HG03175 (cell line): ENCODE measurements at regions not wholly inside any gene's neighbourhood (a gene's known extent, or its start where the extent isn't known, plus 50 kb on each side); places are given as distances from the start of the nearest gene placed in this dataset.

Source experiments
- ATAC-seq: cut with Tn5 transposase; IDR thresholded peaks from one replicate; pipeline ENCODE4 v1.9.1; 2021; ENCODE audit warnings: mild to moderate bottlenecking, moderate library complexity; ENCODE audit not compliant: unreplicated experiment

DNA sequence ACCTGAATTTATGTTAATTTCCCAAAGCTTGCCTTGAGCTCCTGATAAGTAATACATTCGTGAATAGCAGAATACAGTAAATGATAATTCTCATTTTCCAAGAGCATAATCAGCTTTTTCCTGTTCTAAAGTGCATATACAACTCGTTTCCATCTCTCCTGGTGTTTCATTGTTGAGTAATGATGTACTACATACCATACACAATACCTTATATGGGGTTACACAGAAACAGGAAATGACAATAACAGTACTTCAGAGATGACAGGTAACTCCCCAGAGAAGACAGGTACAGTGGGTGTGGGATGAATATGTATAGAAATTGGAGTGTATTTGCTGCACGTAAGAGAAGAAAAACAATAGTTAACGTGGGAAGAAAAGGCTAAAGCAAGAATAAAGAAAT, 287.1 kb downstream of the TENT4A start:
- ATAC-seq, result peak; percentile 50

- no peak for ATAC-seq
Measured at GRCh38 chr5:7010591-7010990, 297.4 kb downstream of the TENT4A start.

DNA sequence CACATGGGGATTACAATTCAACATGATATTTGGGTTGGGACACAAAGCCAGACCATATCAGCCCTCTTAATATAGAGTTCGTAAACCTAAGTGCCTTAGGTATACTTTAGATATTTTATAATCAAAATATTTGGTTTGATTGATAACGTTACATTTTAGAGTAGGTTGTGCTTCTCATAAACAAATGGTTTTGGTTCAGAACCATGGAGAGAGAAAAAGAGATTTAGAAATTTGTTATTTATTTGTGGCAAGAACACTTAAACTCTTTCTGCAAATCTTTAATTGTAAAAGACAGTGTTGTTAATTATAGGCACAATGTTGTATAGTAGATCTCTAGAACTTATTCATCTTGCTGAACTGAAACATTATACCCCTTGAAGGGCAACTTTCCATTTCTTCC, 298.8 kb downstream of the TENT4A start:
- ATAC-seq, result no peak

GRCh38 chr5:7014611-7015010, 301.4 kb downstream of the TENT4A start:
- ATAC-seq, result no peak

DNA sequence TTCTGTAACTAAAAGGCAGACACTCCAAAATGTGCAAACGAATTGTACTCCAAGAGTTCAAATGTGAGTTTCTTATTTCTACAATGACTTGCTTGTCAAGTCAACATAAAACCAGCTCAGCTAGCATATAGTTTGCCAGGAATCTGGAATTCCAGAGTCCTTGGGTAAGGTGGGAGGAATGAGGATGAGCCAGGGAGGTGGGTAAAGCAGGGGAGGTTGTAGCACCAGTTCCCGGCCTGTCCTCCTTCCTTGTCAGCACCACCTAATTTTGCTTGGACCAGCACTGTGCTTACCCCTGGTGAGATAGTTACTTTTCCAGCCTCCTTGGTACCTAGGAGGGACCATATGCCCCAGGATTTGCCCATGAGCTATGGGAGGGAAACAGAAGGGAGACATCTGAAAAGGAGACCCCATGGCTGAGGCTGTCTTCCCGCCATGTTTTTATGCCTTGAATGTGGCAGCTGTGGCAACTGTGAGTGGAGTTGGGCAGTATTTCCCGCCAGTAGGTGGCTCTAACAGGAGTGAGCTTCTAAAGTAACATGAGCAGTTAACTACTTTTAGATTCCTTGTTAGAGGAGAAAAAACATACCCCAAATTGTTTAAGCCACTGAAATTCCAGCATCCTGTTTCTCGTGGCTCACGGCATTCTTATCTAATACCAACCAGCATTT, 302.5 kb downstream of the TENT4A start:
- no peak for ATAC-seq

- ATAC-seq, result no peak
Measured at GRCh38 chr5:7016999-7017747, 303.9 kb downstream of the TENT4A start.

DNA sequence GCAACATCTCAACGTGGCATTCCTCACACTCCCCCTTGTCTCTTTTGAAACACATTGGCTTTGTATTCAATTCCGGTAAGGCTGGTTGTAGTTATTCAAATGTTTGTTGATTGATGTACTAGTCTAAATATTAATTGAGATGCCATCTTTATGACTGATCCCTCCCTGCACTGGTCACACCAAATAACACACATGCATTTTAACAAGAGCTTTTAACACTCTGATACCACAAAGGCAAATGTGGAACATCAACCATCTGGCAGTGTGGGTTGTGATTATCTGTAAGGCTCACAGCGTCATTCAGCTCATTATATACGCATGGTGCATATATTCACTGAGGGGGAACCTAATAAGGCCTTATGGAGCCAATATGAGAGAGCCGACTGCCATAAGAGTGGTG, 305.0 kb downstream of the TENT4A start:
- ATAC-seq, result no peak

DNA sequence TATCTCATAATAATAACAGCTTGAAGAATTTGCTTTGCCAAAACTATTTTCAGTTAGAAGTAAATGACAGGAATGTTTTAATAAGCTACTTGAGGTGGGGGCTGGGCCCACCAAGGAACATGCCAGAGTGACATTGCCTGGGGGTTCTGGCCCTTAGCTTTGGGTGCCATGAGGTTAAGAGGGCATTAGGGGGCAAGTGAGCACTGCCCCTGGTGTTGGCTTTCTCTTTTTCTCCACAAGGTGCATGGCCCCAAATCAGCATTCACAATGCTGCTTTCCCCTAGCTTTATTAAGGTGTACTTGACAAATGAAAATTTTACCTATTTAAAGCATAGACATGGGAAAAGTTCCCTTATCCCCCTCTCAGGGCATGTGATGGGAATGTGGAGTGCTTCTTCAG, 305.4 kb downstream of the TENT4A start:
- ATAC-seq, result no peak

DNA sequence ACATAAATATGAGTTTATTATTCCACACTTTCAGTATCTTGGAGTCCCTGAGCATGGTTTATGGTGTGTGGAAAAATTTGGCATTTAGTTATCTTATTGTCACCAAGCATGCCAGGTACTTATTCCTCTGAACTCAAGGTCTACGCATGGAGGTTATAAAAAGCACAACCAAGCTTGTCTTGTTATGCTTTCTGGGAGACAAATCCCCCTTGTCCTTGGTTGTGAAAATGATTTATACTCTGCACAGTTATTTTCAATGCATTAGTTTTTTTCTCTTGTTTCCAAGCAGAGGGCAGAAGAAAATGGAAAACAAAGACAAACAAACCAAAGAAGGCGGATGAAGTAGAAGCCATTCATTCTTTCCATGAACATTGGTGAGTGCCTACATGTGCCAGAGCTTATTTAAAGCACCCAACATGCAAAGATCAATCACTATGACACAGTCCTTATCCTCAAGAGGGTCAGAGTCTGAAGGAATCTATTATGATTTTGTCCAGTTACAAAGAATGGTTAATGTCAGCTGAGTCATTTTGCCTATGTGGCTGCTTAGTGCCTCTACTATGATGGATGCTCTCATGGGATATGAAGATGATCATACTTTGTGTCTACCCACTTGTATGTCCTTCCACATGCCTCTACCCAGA, 323.1 kb downstream of the TENT4A start:
- ATAC-seq, result no peak

- ATAC-seq, result no peak
Measured at GRCh38 chr5:7039074-7039473, 325.8 kb downstream of the TENT4A start.

GRCh38 chr5:7040111-7040510, 326.9 kb downstream of the TENT4A start:
- ATAC-seq, result no peak

DNA sequence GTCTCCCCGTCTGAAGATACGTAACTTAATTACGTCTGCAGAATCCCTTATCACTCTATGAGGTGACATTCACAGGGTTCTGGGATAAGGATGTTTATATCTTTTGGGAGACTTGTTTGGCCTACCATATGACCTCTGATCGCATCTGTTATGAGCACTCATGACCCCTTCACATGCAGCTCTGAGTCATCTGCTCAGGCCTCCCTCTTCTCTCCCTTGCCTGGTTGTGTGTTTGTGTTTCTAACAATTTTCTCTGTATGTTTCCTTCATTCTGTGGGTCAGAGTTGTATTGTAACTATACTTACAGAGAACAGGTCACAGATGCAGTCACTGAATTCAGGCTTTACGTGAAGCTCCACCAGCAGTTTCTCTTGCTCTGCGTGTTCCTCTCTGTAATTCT, 330.6 kb downstream of the TENT4A start:
- ATAC-seq, result no peak

DNA sequence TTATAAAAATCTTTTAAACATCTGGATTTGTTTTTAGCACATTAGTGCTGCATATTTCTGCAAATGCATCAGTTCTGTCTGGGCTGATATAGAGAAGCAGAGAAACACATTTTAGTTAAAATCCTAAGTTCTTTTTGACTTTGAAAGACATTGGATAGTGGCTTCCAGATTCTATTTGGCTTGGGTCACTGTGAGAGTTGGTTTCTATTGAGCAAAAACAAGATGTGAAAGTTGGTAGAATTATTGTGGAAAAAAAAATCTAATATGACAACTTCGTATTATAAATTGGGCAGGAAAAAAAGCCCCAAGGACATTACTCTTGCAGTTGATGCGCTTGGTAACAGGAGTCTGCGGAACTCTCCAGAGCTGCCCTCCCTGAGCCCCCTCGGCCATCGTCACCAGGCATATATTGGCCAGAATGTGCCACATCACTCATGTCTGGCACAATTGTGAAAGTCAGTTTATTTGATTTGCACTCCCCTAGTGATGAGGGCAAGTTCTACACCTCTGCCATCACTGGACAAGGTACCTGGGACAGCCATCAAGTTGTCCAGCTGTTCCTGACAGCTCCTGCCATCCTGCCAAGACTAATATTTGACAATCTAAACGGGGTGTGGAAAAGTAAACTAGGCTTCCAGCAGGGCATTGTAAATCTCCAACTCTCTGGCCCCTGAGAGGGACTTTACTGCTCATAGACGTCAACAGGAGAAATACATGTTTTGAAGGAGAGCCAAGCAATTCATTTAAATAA, 334.5 kb downstream of the TENT4A start:
- no peak for ATAC-seq

- ATAC-seq, result no peak
Measured at GRCh38 chr5:7050986-7051385, 337.8 kb downstream of the TENT4A start.

- no peak for ATAC-seq
Measured at GRCh38 chr5:7053125-7053524, 339.9 kb downstream of the TENT4A start.

DNA sequence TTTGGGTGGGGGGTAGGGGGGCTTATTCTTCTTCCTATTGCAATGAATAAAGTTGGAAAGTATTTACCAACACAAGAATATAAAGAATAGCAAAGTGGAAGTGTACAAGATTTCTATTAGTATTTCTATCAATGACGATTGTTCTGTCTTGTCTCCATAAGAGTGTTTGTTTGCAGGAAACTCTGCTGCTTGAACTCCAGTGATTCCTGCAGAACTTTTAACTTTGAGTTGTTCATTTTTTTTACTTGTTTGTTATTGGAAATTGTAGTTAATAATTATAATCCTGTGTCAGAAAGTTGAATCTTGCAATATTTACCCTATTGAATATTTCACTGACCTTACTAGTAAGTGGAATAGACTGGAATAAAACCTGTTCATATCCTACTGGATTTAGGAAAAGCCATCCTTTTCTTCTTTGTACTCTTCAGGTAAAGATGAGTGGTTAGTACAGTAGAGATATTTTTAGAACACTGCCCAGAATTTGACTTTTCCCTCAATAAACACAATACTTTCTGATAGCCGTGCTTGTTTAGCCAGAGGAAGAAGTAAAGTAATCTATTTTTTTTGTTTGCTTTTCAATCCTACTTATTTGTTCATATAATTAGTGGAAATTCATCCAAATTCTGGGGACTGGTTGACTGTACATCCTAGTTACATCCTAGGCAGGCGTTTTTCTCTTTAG, 340.4 kb downstream of the TENT4A start:
- ATAC-seq, result no peak

GRCh38 chr5:7066471-7067235, 329.3 kb upstream of the ADCY2 start:
- no peak for ATAC-seq

DNA sequence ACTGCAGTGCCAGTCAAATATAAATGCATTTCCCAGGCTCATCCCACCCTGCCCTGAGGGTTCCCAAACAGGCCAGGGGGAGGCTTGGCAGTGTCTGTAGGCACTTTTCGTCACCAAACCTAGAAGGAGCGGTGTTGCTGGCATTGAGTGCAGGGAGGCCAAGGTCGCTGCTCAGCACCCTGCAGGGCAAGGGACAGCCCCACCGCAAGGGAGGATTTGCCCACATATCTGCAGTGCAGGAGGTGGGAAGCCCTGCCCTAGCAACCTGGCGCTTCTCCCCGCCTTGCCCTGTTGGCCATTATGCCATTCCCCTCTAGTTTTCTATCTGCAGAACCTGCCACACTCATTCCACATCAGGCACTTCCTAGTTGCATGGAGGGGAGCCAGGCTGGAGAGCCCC, 327.8 kb upstream of the ADCY2 start:
- no peak for ATAC-seq

GRCh38 chr5:7068899-7069298, 327.0 kb upstream of the ADCY2 start:
- no peak for ATAC-seq

GRCh38 chr5:7072188-7072587, 323.8 kb upstream of the ADCY2 start:
- ATAC-seq, result no peak
